ENCODE measurements at regions not wholly inside any gene's neighbourhood (a gene's known extent, or its start where the extent isn't known, plus 50 kb on each side); places are given as distances from the start of the nearest gene placed in this dataset.

DNA sequence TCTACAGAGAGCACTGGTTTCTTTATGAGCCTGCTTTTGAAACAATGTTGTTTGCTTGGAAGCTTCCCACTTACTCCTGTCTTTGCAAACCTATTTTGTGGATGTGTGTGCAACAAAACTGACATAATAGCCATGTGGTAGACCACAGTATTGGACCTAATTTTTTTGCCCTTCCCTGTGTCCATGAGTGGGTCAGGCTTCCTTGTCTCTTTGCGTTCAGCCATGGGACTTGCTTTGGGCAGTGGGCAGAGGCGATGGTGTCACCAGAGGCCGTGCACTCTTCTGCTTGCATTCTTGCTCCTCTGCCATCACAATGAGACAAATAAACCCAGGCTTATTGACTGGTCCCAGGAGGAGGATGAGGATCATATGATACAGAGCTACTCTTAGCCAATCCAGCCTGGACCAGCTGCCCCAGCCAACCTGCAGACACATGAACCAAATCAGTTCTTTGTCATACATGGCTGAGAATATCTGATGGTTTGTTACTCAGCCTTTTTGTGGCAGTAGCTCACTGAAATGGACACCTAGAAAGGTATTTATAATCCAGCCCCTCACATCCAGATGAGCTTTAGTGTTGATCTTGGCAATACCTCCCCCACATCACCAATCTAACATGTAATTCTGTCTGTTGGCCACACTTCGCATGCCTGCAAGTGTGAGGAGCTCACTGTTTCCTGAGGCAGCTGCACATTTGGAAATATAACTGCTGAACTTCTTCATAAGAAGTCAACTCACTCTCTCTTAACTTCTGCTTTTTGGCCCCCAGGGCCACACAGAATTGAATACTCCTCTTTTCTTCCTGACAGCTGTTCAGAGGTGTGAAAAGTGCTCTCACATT is 427.8 kb upstream of the ZMIZ1 start:
- H3K36me3 ChIP-seq (ENCODE audit: insufficient read depth) = no peaks in the 10 kb centered on the region
- DNase-seq (ENCODE audit: extremely low spot score) = no peak
- 92% methylated on average over 4 of the region's 4 CpGs for WGBS
- no peak overlapping the region for H3K4me3 ChIP-seq (ENCODE audit: low read depth, low read length)
- no peak overlapping the region for H3K27ac ChIP-seq (ENCODE audit: low read depth)
- no peaks in the 10 kb centered on the region for H3K4me1 ChIP-seq (ENCODE audit: insufficient read depth)

DNA sequence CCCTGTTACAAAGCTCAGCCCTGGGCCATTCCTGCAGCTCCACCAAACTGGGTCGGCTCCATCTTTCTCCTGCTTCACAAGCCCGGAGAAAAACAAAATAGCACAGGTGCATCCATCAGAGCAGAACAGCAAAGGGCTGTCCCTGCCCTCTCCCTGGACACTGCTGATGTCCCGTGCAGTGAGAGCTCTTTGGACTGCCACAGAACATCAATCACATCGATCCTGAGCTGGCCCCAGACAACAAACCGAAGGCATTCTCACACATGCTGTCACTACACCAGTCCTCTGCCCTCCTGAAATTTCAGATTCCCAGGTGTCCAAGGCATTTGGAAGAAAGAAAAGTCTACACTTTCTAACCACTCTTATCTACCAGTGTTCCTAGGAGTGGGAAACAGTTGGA is 427.1 kb upstream of the ZMIZ1 start:
- 83% methylated on average over 5 of the region's 5 CpGs for WGBS
- no peak for DNase-seq (ENCODE audit: extremely low spot score)

DNA sequence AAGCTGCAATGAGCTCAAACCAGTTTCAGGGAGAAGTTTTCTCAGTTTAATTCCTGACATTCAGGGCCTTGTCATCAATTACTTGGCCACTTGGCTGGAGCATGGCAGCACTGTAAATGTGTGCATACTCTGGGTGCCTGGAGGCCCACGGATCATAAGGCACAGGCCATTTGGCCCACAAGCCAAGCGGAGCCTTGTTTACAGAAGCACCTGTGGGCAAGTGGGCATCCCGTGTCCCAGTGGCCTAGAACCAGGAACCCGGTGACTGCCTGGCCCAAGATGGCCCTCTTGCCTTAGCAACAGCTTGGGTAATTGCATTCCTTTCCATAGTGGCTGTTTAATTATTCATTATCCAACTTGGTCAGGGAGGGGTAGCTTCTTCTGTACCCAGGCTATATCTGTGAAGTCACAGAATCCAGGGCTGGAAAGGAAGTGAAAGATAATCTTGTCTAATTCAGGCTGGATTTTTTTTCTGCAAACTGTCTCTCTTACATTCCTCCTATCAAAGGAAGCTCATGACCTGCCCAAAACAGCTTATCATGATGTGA is 426.4 kb upstream of the ZMIZ1 start:
- 90% methylated on average over 4 of the region's 4 CpGs for WGBS
- Histone ChIP-seq H3K27ac (ENCODE audit: low read depth) (no peak overlapping the region), H3K4me3 (ENCODE audit: low read depth, low read length) (no peak overlapping the region), H3K4me1 (ENCODE audit: insufficient read depth) (no peaks in the 10 kb centered on the region), H3K36me3 (ENCODE audit: insufficient read depth) (no peaks in the 10 kb centered on the region)
- DNase-seq (ENCODE audit: extremely low spot score) = no peak

More for the DNA sequence above, 427.1 kb upstream of the ZMIZ1 start:
- Histone ChIP-seq H3K4me1 (ENCODE audit: insufficient read depth) (no peaks in the 10 kb centered on the region), H3K36me3 (ENCODE audit: insufficient read depth) (no peaks in the 10 kb centered on the region), H3K27ac (ENCODE audit: low read depth) (no peak overlapping the region), H3K4me3 (ENCODE audit: low read depth, low read length) (no peak overlapping the region)

DNA sequence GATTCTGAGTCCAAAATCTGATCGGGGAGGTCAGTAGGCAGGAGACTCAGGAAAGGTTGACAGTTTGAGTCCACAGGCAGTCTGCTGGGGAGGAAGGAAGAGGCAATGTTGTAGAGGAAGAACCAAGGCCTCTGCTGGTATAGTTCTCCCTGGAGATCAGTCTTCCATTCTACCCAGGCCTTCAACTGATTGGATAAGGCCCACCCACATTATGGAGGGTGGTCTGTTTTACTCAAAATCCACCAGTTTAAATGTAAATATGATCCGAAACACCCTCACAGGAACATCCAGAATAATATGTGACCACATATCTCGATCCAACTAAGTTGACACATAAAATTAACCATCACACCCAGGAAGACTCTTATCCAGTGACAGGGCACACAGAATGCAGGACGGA is 425.3 kb upstream of the ZMIZ1 start:
- no peak overlapping the region for H3K27ac ChIP-seq (ENCODE audit: low read depth)
- H3K36me3 ChIP-seq (ENCODE audit: insufficient read depth) = no peaks in the 10 kb centered on the region
- H3K4me1 ChIP-seq (ENCODE audit: insufficient read depth) = no peaks in the 10 kb centered on the region
- no peak overlapping the region for H3K4me3 ChIP-seq (ENCODE audit: low read depth, low read length)
- DNase-seq (ENCODE audit: extremely low spot score) = no peak
- WGBS = 90% methylated on average over 4 of the region's 4 CpGs

DNA sequence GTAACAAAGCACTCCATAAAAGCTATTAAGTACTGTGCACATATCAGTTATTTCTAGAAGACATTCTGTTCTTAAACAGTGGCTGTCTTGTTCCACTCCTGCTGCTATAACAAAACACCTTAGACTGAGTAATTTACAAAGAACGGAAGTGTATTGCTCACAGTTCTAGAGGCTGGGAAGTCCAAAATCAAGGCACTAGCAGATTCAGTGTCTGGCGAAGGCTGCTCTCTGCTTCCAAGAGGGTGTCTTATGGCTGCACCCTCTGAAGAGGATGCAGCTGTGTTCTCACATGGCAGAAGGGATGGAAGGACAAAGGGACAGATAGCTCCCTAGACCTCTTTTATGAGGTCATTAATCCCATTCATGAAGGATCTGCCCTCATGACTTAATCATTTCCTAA is 424.2 kb upstream of the ZMIZ1 start:
- no peaks in the 10 kb centered on the region for H3K36me3 ChIP-seq (ENCODE audit: insufficient read depth)
- H3K4me1 ChIP-seq (ENCODE audit: insufficient read depth) = no peaks in the 10 kb centered on the region
- H3K4me3 ChIP-seq (ENCODE audit: low read depth, low read length) = no peak overlapping the region
- H3K27ac ChIP-seq (ENCODE audit: low read depth) = no peak overlapping the region
- 98% methylated on average over 2 of the region's 2 CpGs for WGBS
- no peak for DNase-seq (ENCODE audit: extremely low spot score)

DNA sequence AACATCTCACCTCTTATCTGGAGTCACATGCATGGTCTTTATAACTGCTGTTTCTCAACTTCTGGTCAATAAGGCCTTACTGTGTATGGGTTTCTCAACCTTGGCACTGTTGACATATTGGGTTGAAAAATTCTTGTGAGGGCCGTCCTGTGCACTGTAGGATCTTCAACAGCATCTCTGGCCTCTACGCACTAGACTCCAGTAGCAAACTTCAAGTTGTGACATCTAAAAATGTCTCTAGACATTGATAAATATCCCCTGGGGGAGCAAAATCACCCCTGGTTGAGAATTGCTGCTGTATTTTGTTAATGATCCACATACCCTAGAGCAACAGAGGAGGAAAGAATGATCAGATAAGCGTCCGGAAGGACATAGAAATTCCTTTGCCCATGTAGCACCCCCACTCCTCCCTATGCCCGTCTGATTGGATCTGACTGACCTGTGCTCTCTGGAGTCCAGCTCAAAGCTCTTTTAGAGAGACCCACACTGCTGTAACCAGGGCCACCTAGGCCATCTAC is 423.5 kb upstream of the ZMIZ1 start:
- WGBS = 92% methylated on average over 5 of the region's 5 CpGs
- Histone ChIP-seq H3K4me3 (ENCODE audit: low read depth, low read length) (no peak overlapping the region), H3K27ac (ENCODE audit: low read depth) (no peak overlapping the region), H3K4me1 (ENCODE audit: insufficient read depth) (no peaks in the 10 kb centered on the region), H3K36me3 (ENCODE audit: insufficient read depth) (no peaks in the 10 kb centered on the region)
- DNase-seq (ENCODE audit: extremely low spot score) = no peak

DNA sequence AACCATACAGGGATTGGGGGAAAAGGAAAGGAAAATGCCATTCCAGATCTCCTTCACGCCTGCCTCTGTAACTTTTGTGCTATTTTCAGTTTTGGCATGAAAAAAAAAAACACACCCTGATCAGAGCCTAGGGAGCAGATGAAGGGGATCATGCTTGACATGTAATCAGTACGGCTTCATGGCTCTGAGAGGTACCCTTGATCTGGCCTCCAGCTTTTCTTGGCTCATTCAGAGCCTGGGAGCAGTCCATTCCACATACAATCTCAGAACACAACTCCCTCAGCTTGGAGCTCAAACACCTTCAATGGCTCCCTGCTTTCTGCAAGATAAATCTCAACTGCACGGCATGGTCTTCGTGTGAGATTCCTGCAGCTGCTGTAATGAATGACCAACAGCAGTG is 422.8 kb upstream of the ZMIZ1 start:
- Histone ChIP-seq H3K36me3 (ENCODE audit: insufficient read depth) (no peaks in the 10 kb centered on the region), H3K4me1 (ENCODE audit: insufficient read depth) (no peaks in the 10 kb centered on the region), H3K4me3 (ENCODE audit: low read depth, low read length) (no peak overlapping the region), H3K27ac (ENCODE audit: low read depth) (no peak overlapping the region)
- 81% methylated on average over 4 of the region's 4 CpGs for WGBS
- DNase-seq (ENCODE audit: extremely low spot score) = no peak

DNA sequence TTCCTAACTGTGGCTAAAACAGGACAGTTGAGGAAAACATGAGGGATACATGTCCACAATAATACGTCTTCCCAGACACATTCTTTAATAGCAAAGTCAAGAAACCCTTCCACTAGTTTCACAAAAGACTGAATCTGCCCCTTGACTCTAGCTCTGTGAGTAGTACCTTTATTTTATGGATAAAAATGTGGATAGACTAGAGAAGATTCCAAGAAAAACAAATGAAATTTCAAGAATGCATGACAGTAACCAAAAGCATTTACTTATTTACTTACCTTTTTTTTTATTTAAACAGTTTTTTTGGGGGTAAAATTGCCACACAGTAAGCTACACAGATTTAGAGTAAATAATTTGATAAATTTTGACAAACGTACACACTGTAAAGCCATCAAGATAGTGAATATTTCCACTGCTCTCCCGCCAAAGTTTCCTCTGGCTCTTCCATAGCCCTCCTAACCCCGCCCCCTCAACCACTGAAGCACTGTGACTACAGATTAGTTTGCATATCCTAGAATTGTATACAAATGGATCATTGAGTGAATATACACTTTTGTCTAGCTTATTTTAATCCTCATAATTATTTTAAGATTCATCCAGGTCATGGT is 420.4 kb upstream of the ZMIZ1 start:
- no peak overlapping the region for H3K4me3 ChIP-seq (ENCODE audit: low read depth, low read length)
- 56% methylated on average over 4 of the region's 4 CpGs for WGBS
- H3K36me3 ChIP-seq (ENCODE audit: insufficient read depth) = no peaks in the 10 kb centered on the region
- no peak for DNase-seq (ENCODE audit: extremely low spot score)
- H3K27ac ChIP-seq (ENCODE audit: low read depth) = no peak overlapping the region
- H3K4me1 ChIP-seq (ENCODE audit: insufficient read depth) = no peaks in the 10 kb centered on the region

DNA sequence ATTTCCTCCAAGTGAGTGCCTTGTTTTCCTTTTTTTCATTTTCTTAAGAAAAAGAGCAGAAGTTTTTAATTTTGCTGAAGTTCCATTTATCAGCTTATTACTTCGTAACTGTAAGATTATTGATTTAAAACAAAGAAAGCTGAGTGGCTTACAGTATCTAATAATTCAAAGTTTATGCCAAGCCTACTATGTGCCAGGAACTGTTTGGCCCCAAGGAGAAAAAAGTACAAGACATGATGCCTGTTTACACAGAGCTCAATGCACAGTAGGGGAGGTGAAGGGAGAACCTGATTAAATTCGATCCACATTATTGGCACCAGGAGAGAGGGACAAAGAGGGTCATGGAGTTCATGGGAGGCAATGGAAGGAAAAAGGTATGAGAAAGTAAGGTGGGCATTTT is 419.3 kb upstream of the ZMIZ1 start:
- Histone ChIP-seq H3K4me1 (ENCODE audit: insufficient read depth) (no peaks in the 10 kb centered on the region), H3K4me3 (ENCODE audit: low read depth, low read length) (no peak overlapping the region), H3K27ac (ENCODE audit: low read depth) (no peak overlapping the region), H3K36me3 (ENCODE audit: insufficient read depth) (no peaks in the 10 kb centered on the region)
- no peak for DNase-seq (ENCODE audit: extremely low spot score)
- WGBS = 88% methylated on average over 2 of the region's 2 CpGs

DNA sequence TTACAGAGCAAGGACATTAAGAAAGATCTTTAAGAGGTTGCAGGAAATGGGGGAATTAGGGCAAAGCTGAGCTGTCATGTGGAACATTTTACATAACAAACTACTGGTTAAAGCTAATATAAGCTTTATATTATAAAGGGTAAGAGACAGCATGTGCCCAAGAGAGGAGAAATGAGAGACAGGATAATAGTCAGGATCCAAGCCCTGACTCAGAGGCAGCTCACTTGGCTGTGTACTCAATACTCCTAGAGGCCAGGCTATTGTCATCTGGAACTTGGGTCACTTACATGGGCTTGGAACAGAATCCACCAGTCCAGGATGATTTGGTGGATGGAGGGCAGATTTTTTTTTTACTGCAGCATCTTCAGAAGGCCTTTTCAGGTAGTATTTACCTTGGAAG is 418.6 kb upstream of the ZMIZ1 start:
- no peaks in the 10 kb centered on the region for H3K36me3 ChIP-seq (ENCODE audit: insufficient read depth)
- DNase-seq (ENCODE audit: extremely low spot score) = no peak
- H3K4me3 ChIP-seq (ENCODE audit: low read depth, low read length) = no peak overlapping the region
- H3K4me1 ChIP-seq (ENCODE audit: insufficient read depth) = no peaks in the 10 kb centered on the region
- no peak overlapping the region for H3K27ac ChIP-seq (ENCODE audit: low read depth)

DNA sequence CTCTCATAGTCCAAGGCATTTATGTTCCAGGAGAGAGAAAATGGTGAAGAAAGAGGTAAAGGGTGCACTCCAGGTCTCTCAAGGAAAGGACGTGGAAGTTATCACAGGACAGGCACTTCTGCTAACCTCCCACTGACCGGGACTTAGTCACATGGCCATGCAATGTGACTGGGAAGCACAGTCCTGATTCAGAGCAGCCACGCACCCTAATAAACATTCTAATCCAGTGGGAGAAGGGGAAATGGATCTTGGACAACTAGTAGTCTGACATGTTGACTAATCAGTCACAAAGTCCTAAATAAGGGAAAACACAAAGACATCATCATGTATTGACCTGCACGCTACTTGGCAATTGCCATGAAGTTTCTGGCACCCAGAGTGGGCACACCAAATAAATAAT is 417.5 kb upstream of the ZMIZ1 start:
- DNase-seq (ENCODE audit: extremely low spot score) = no peak
- H3K4me3 ChIP-seq (ENCODE audit: low read depth, low read length) = no peak overlapping the region
- no peaks in the 10 kb centered on the region for H3K4me1 ChIP-seq (ENCODE audit: insufficient read depth)
- H3K27ac ChIP-seq (ENCODE audit: low read depth) = no peak overlapping the region
- WGBS = 82% methylated on average over 4 of the region's 4 CpGs
- no peaks in the 10 kb centered on the region for H3K36me3 ChIP-seq (ENCODE audit: insufficient read depth)

DNA sequence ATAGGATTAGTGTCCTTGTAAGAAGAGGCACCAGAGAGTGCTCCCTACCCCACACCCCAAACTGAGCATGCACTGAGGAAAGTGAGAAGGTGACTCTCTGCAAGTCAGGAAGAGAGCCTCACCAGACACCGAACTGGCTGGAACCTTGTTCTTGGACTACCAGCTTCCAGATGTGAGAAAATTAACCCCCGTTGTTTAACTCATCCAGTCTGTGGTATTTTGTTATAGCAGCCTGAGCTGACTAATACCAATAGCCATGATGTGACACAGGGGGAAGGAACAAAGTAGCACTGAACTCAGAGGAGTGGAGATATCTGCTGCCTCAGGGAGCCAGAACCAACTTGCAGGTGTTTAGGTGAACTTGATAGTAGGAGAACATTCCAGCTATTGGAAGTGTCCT is 415.2 kb upstream of the ZMIZ1 start:
- Histone ChIP-seq H3K36me3 (ENCODE audit: insufficient read depth) (no peaks in the 10 kb centered on the region), H3K4me3 (ENCODE audit: low read depth, low read length) (no peak overlapping the region), H3K4me1 (ENCODE audit: insufficient read depth) (no peaks in the 10 kb centered on the region), H3K27ac (ENCODE audit: low read depth) (no peak overlapping the region)
- WGBS = 73% methylated on average over 2 of the region's 2 CpGs
- DNase-seq (ENCODE audit: extremely low spot score) = no peak

DNA sequence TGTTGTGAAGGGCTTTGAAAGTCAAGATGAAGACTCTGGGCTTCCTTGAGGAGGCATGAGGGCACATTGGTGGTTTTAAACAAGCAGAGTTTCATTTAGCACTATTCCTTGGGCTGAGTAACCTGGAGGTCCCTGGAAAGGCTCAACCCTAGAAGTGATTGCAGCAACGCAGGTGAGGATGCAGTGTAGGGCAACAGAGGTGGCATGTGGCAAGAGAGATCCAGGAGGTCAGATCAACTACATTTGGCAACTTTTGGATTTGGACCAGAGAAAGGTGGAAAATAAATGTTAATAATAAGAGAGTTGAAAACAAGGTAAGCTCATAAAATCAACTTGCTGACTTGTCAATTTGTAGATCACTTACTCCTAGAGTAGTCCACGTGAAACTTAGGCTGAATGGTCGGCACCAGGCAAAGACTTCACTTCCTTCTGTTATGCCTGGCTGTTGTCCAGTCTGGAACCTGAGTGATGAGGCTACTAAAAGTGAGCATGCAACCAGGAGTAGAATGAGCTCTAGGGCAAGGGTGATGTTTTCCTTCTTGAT is 414.6 kb upstream of the ZMIZ1 start:
- no peak for DNase-seq (ENCODE audit: extremely low spot score)
- H3K27ac ChIP-seq (ENCODE audit: low read depth) = no peak overlapping the region
- no peak overlapping the region for H3K4me3 ChIP-seq (ENCODE audit: low read depth, low read length)
- H3K36me3 ChIP-seq (ENCODE audit: insufficient read depth) = no peaks in the 10 kb centered on the region
- WGBS = 94% methylated on average over 3 of the region's 3 CpGs
- H3K4me1 ChIP-seq (ENCODE audit: insufficient read depth) = no peaks in the 10 kb centered on the region

DNA sequence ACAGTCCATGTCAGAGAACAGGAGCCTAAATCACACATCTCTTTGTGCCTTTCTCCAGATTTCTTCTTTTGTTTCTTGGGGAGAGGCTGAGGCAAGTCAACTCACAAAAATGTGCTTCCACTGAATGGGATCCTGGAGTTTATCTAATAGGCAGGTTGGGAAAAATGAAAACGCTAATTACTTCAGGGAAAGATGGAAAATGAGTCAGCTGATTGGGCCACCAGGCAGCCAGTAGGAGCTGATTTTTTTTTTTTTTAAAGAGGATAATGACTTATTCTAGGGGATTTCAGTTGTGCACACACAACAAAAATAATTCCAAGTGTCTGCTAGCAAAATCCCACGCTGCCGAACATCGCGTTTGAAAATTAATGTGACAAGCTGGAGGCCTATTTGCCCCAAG is 412.8 kb upstream of the ZMIZ1 start:
- no peaks in the 10 kb centered on the region for H3K4me1 ChIP-seq (ENCODE audit: insufficient read depth)
- H3K36me3 ChIP-seq (ENCODE audit: insufficient read depth) = no peaks in the 10 kb centered on the region
- 90% methylated on average over 5 of the region's 5 CpGs for WGBS
- H3K27ac ChIP-seq (ENCODE audit: low read depth) = no peak overlapping the region
- no peak for DNase-seq (ENCODE audit: extremely low spot score)
- no peak overlapping the region for H3K4me3 ChIP-seq (ENCODE audit: low read depth, low read length)
